ENCODE measurements at regions not wholly inside any gene's neighbourhood (a gene's known extent, or its start where the extent isn't known, plus 50 kb on each side); places are given as distances from the start of the nearest gene placed in this dataset.

- no peak for DNase-seq
- no peak for ATAC-seq (ENCODE audit: low read depth)
- no peak overlapping the region for H2AFZ ChIP-seq (ENCODE audit: insufficient read depth, low read depth, low read length, poor library complexity, severe bottlenecking)
- no peak overlapping the region for H3K4me3 ChIP-seq (ENCODE audit: control extremely low read depth in 1 of 5, extremely low read depth in 1 of 5, insufficient read depth in 1 of 5, low read depth in 2 of 5, low read length in 4 of 5)
- TF ChIP-seq EZH2 (IDR thresholded peaks at IDR 0.05; ENCODE audit: borderline replicate concordance, insufficient read depth, low read depth, low read length, poor library complexity, severe bottlenecking) (no peak), CTCF (IDR thresholded peaks at IDR 0.05) (no peak)
- H3K9ac ChIP-seq (ENCODE audit: low read length): no peak overlapping the region
- H3K27ac ChIP-seq (ENCODE audit: low read length in 2 of 2): no peak overlapping the region
- Mint-ChIP-seq H3K9me3 (ENCODE audit: insufficient read depth) (no peaks in the 10 kb centered on the region), H3K27ac (no peak overlapping the region), H3K27me3 (peaks cover 13% of the 10 kb centered on the region), H3K4me1 (no peaks in the 10 kb centered on the region), H3K4me3 (no peak overlapping the region)
- intact Hi-C loops (cut with micrococcal nuclease): no loop called here
- H3K4me1 ChIP-seq (ENCODE audit: control insufficient read depth in 2 of 2, insufficient read depth in 2 of 2, low read length in 2 of 2): peaks cover 0 to 13% of the 10 kb centered on the region in 2 donors
- H3K36me3 ChIP-seq (replicated peaks in 1 of 2; ENCODE audit: control extremely low read depth in 1 of 2, control insufficient read depth in 1 of 2, extremely low read depth in 1 of 2, insufficient read depth in 2 of 2, low read length in 1 of 2): no peaks in the 10 kb centered on the region
- H3K9me3 ChIP-seq (ENCODE audit: control extremely low read depth in 1 of 3, control insufficient read depth in 2 of 3, insufficient read depth in 1 of 3, low read length in 2 of 3): no peaks in the 10 kb centered on the region
- CTCF ChIA-PET: no interaction called here
- peaks cover 0 to 7% (median 0%) of the 10 kb centered on the region in 4 experiments for H3K27me3 ChIP-seq (replicated peaks in 1 of 4; ENCODE audit: control extremely low read depth in 1 of 4, control insufficient read depth in 3 of 4, insufficient read depth in 4 of 4, low read length in 3 of 4)
- H3K4me2 ChIP-seq (replicated peaks; ENCODE audit: low read depth, low read length, poor library complexity, severe bottlenecking): no peak overlapping the region
- H4K20me1 ChIP-seq (ENCODE audit: control insufficient read depth, insufficient read depth, low read length, poor library complexity, severe bottlenecking): no peaks in the 10 kb centered on the region
- WGBS (ENCODE audit: insufficient coverage): 100% methylated on average over 2 of the region's 2 CpGs
- POLR2A ChIA-PET: no interaction called here
- no peaks in the 10 kb centered on the region for H3K79me2 ChIP-seq (ENCODE audit: control insufficient read depth, insufficient read depth, low read length)
These were observed 102.9 kb upstream of the ALK start for GRCh38 chr2:30024281-30024680.

- DNase-seq (no peak), ATAC-seq (ENCODE audit: low read depth) (no peak)
- POLR2A ChIA-PET: no interaction called here
- Histone ChIP-seq H3K79me2 (ENCODE audit: control insufficient read depth, insufficient read depth, low read length) (no peaks in the 10 kb centered on the region), H4K20me1 (ENCODE audit: control insufficient read depth, insufficient read depth, low read length, poor library complexity, severe bottlenecking) (no peaks in the 10 kb centered on the region), H3K4me1 (ENCODE audit: control insufficient read depth in 2 of 2, insufficient read depth in 2 of 2, low read length in 2 of 2) (peaks cover 0 to 13% of the 10 kb centered on the region in 2 donors), H3K4me2 (replicated peaks; ENCODE audit: low read depth, low read length, poor library complexity, severe bottlenecking) (no peak overlapping the region), H3K4me3 (ENCODE audit: control extremely low read depth in 1 of 5, extremely low read depth in 1 of 5, insufficient read depth in 1 of 5, low read depth in 2 of 5, low read length in 4 of 5) (no peak overlapping the region), H3K27me3 (replicated peaks in 1 of 4; ENCODE audit: control extremely low read depth in 1 of 4, control insufficient read depth in 3 of 4, insufficient read depth in 4 of 4, low read length in 3 of 4) (peaks cover 0 to 7% (median 0%) of the 10 kb centered on the region in 4 experiments), H2AFZ (ENCODE audit: insufficient read depth, low read depth, low read length, poor library complexity, severe bottlenecking) (no peak overlapping the region), H3K9me3 (ENCODE audit: control extremely low read depth in 1 of 3, control insufficient read depth in 2 of 3, insufficient read depth in 1 of 3, low read length in 2 of 3) (no peaks in the 10 kb centered on the region), H3K9ac (ENCODE audit: low read length) (no peak overlapping the region), H3K27ac (ENCODE audit: low read length in 2 of 2) (no peak overlapping the region), H3K36me3 (replicated peaks in 1 of 2; ENCODE audit: control extremely low read depth in 1 of 2, control insufficient read depth in 1 of 2, extremely low read depth in 1 of 2, insufficient read depth in 2 of 2, low read length in 1 of 2) (no peaks in the 10 kb centered on the region)
- Mint-ChIP-seq H3K4me1 (no peaks in the 10 kb centered on the region), H3K4me3 (no peak overlapping the region), H3K9me3 (ENCODE audit: insufficient read depth) (no peaks in the 10 kb centered on the region), H3K27ac (no peak overlapping the region), H3K27me3 (peaks cover 26% of the 10 kb centered on the region)
- no peak for TF ChIP-seq CTCF (IDR thresholded peaks at IDR 0.05)
- TF ChIP-seq EZH2 (IDR thresholded peaks at IDR 0.05; ENCODE audit: borderline replicate concordance, insufficient read depth, low read depth, low read length, poor library complexity, severe bottlenecking): no peak
- 56% methylated on average over 20 of the region's 23 CpGs for whole genome bisulfite sequencing (ENCODE audit: insufficient coverage)
- intact Hi-C loops (cut with micrococcal nuclease): no loop called here
- CTCF ChIA-PET: interaction anchor here (1.0 kb wide), 1 partner anchor 23 kb away, joined by 3 read pairs; no protein-coding TSS in a partner anchor
These were observed 105.0 kb upstream of the ALK start for GRCh38 chr2:30026091-30027055.
